H1 (cell line): ENCODE measurements at regions not wholly inside any gene's neighbourhood (a gene's known extent, or its start where the extent isn't known, plus 50 kb on each side); places are given as distances from the start of the nearest gene placed in this dataset.

Source experiments
- CTCF ChIA-PET: fragments of 300-600 bp; sonication (Branson Sonifier 250); formaldehyde crosslinking; loops from one replicate; lab custom pipeline; 2021; ENCODE audit not compliant: partially characterized antibody; lab: Charles Lee
- POLR2A ChIA-PET: fragments of 300-600 bp; sonication (Branson Sonifier 250); formaldehyde crosslinking; loops from one replicate; lab custom pipeline; 2021; ENCODE audit warnings: inconsistent platforms; ENCODE audit not compliant: partially characterized antibody; lab: Charles Lee
- DNase-seq, 2 experiments: peaks; one replicate each; pipeline versions ENCODE4 v3.0.0 to v3.0.0-alpha.2; 2010 to 2022; ENCODE audit warnings: low spot score in 2 of 2, low read depth in 1 of 2, mixed read lengths in 1 of 2
- FAIRE-seq: peaks from 2 replicates; lab custom pipeline; 2011; peaks lifted over from hg19 to GRCh38; lab: Jason Lieb, UNC
- H2AFZ ChIP-seq: 2 replicates; pipeline ENCODE4 v1.8.1; 2012; ENCODE audit warnings: low read length, inconsistent platforms
- H2AK5ac ChIP-seq: 2 replicates; pipeline ENCODE4 v1.6.1; 2013; ENCODE audit warnings: low read depth, low read length
- H2BK120ac ChIP-seq: replicated peaks from 2 replicates; pipeline ENCODE3; 2013; ENCODE audit warnings: low read depth, low read length, inconsistent platforms
- H2BK12ac ChIP-seq: 2 replicates; pipeline ENCODE4 v1.6.1; 2013; ENCODE audit warnings: low read depth, low read length
- H2BK15ac ChIP-seq: 2 replicates; pipeline ENCODE4 v1.6.1; 2013; ENCODE audit warnings: low read length
- H2BK20ac ChIP-seq: 2 replicates; pipeline ENCODE4 v1.6.1; 2013; ENCODE audit warnings: low read length
- H2BK5ac ChIP-seq: 2 replicates; pipeline ENCODE4 v1.6.1; 2013; ENCODE audit warnings: low read depth, low read length
- H3K14ac ChIP-seq: 2 replicates; pipeline ENCODE4 v1.6.1; 2013; ENCODE audit warnings: inconsistent platforms; ENCODE audit not compliant: insufficient read length
- H3K18ac ChIP-seq: 2 replicates; pipeline ENCODE4 v1.6.1; 2013; ENCODE audit warnings: low read length; ENCODE audit errors: extremely low read depth
- H3K23ac ChIP-seq: 2 replicates; pipeline ENCODE4 v1.6.1; 2013; ENCODE audit warnings: inconsistent platforms; ENCODE audit not compliant: insufficient read length
- H3K23me2 ChIP-seq: 2 replicates; pipeline ENCODE4 v1.6.1; 2013; ENCODE audit warnings: low read depth, low read length
- H3K27ac ChIP-seq: 2 replicates; pipeline ENCODE4 v1.6.1; 2011; ENCODE audit warnings: low read depth, low read length, inconsistent platforms
- H3K27me3 ChIP-seq, 4 experiments: replicated peaks in 1 of 4; 1 replicate in 1 of 4; 2 replicates in 3 of 4; pipeline versions ENCODE4 v1.6.1 to v1.8.1; 2011 to 2013; ENCODE audit warnings: low read length in 3 of 4, mild to moderate bottlenecking in 3 of 4, inconsistent platforms in 2 of 4, mixed read lengths in 2 of 4, moderate library complexity in 1 of 4; ENCODE audit not compliant: control insufficient read depth in 3 of 4, insufficient read depth in 3 of 4; ENCODE audit errors: extremely low read depth in 1 of 4
- H3K36me3 ChIP-seq, 4 experiments: 2 replicates each; pipeline versions ENCODE4 v1.6.1 to v1.8.1; 2011 to 2013; ENCODE audit warnings: mild to moderate bottlenecking in 4 of 4, low read length in 3 of 4, moderate library complexity in 2 of 4, control low read depth in 1 of 4, inconsistent platforms in 1 of 4; ENCODE audit not compliant: insufficient read depth in 4 of 4, control insufficient read depth in 2 of 4
- H3K4ac ChIP-seq: replicated peaks from 2 replicates; pipeline ENCODE3; 2013; ENCODE audit warnings: low read length, low read depth, mixed read lengths, inconsistent platforms; ENCODE audit not compliant: insufficient read length
- H3K4me1 ChIP-seq, 4 experiments: replicated peaks in 1 of 4; 1 replicate in 1 of 4; 2 replicates in 3 of 4; pipeline versions ENCODE4 v1.6.1 to v1.8.1; 2011 to 2013; ENCODE audit warnings: low read length in 3 of 4, inconsistent platforms in 2 of 4, mixed read lengths in 1 of 4; ENCODE audit not compliant: insufficient read depth in 4 of 4, control insufficient read depth in 3 of 4
- H3K4me2 ChIP-seq, 2 experiments: 2 replicates each; pipeline versions ENCODE4 v1.6.1 to v1.8.1; 2011 to 2013; ENCODE audit warnings: low read depth in 2 of 2, low read length in 2 of 2, control low read depth in 1 of 2, inconsistent platforms in 1 of 2, mild to moderate bottlenecking in 1 of 2; ENCODE audit not compliant: insufficient read depth in 1 of 2
- H3K4me3 ChIP-seq, 4 experiments: fragments of 200-600, 300-600 bp in 1 of 4; sonication (generic), shearing (Covaris generic), sonication (Bioruptor Twin) in 1 of 4; 2 replicates each; pipeline versions ENCODE4 v1.5.1 to v1.8.1; 2011 to 2016; ENCODE audit warnings: low read length in 4 of 4, low read depth in 3 of 4, control low read depth in 2 of 4, inconsistent platforms in 2 of 4, mild to moderate bottlenecking in 2 of 4, mixed read lengths in 1 of 4, moderate library complexity in 1 of 4; ENCODE audit not compliant: insufficient read depth in 2 of 4; ENCODE audit errors: extremely low read depth in 1 of 4
- H3K56ac ChIP-seq: replicated peaks from 2 replicates; pipeline ENCODE3; 2013; ENCODE audit warnings: low read depth, mild to moderate bottlenecking, mixed read lengths, low read length, inconsistent platforms; ENCODE audit not compliant: insufficient read length
- H3K79me1 ChIP-seq: 2 replicates; pipeline ENCODE4 v1.6.1; 2013; ENCODE audit warnings: low read depth, low read length, control low read depth
- H3K79me2 ChIP-seq, 2 experiments: 2 replicates each; pipeline versions ENCODE4 v1.6.1 to v1.8.1; 2012 to 2013; ENCODE audit warnings: low read length in 2 of 2, mild to moderate bottlenecking in 2 of 2, inconsistent platforms in 1 of 2; ENCODE audit not compliant: insufficient read depth in 2 of 2, control insufficient read depth in 1 of 2
- H3K9ac ChIP-seq, 4 experiments: replicated peaks in 1 of 4; 1 replicate in 1 of 4; 2 replicates in 3 of 4; pipeline versions ENCODE4 v1.6.1 to v1.8.1; 2011 to 2013; ENCODE audit warnings: low read depth in 3 of 4, low read length in 3 of 4, control low read depth in 2 of 4, mild to moderate bottlenecking in 2 of 4, moderate library complexity in 2 of 4, inconsistent platforms in 1 of 4; ENCODE audit errors: extremely low read depth in 1 of 4
- H3K9me3 ChIP-seq, 2 experiments: 2 replicates each; pipeline versions ENCODE4 v1.6.1 to v1.8.1; 2012 to 2013; ENCODE audit warnings: mild to moderate bottlenecking in 2 of 2, moderate library complexity in 2 of 2, control low read depth in 1 of 2, inconsistent platforms in 1 of 2, low read depth in 1 of 2, low read length in 1 of 2, mixed read lengths in 1 of 2; ENCODE audit not compliant: insufficient read depth in 2 of 2
- H4K20me1 ChIP-seq, 2 experiments: replicated peaks in 1 of 2; 2 replicates each; pipeline versions ENCODE3 to v1.8.1; 2011 to 2013; ENCODE audit warnings: inconsistent platforms in 2 of 2, low read length in 2 of 2, mild to moderate bottlenecking in 1 of 2; ENCODE audit not compliant: insufficient read depth in 2 of 2, control insufficient read depth in 1 of 2
- H4K5ac ChIP-seq: 2 replicates; pipeline ENCODE4 v1.6.1; 2013; ENCODE audit warnings: low read length, low read depth, mixed read lengths, inconsistent platforms; ENCODE audit not compliant: insufficient read length
- H4K8ac ChIP-seq: 2 replicates; pipeline ENCODE4 v1.8.0; 2013; ENCODE audit warnings: mild to moderate bottlenecking, moderate library complexity, low read length, inconsistent platforms; ENCODE audit not compliant: insufficient read depth; ENCODE audit errors: extremely low read depth
- H4K91ac ChIP-seq: replicated peaks from 2 replicates; pipeline ENCODE3; 2013; ENCODE audit warnings: low read length, mixed read lengths, inconsistent platforms; ENCODE audit not compliant: insufficient read length
- ASH2L ChIP-seq: fragments of 200-600, 300-600 bp; sonication (generic); IDR thresholded peaks from one replicate; pipeline ENCODE4 v1.7.1; 2017; ENCODE audit warnings: low read length
- BACH1 ChIP-seq: IDR thresholded peaks from 2 replicates; pipeline ENCODE4 v1.6.1; 2012; ENCODE audit warnings: low read length, improper control_type of control experiment
- KDM1A ChIP-seq: fragments of 200-600, 300-600 bp; sonication (generic); IDR thresholded peaks from 2 replicates; pipeline ENCODE4 v1.7.1; 2016; ENCODE audit warnings: mild to moderate bottlenecking, low read length, borderline replicate concordance
- SIRT6 ChIP-seq: IDR thresholded peaks from one replicate; pipeline ENCODE4 v1.7.1; 2012; ENCODE audit warnings: low read length, inconsistent platforms
- TCF12 ChIP-seq: IDR thresholded peaks from 2 replicates; pipeline ENCODE4 v1.6.1; 2011; ENCODE audit warnings: low read depth, mild to moderate bottlenecking, low read length
- TEAD4 ChIP-seq: IDR thresholded peaks from 2 replicates; pipeline ENCODE4 v1.6.1; 2012; ENCODE audit warnings: low read depth, low read length, inconsistent platforms, mixed read lengths
- WGBS, 2 experiments: shearing (Covaris generic) in 1 of 2; methylation state at CpG; one replicate each; pipeline versions ENCODE4 v1.1.6 to v1.1.7; 2013 to 2015; ENCODE audit warnings: low lambda C conversion rate in 2 of 2, mixed read lengths in 2 of 2, inconsistent platforms in 1 of 2, low coverage in 1 of 2, missing lambda C conversion rate in 1 of 2; ENCODE audit not compliant: insufficient replicate concordance in 2 of 2, insufficient coverage in 1 of 2, insufficient read length in 1 of 2; ENCODE audit errors: extremely low coverage in 1 of 2, missing lambda C conversion rate in 1 of 2; 5-methylcytosine and 5-hydroxymethylcytosine counted together
- TF ChIP-seq, protein P1 (sequence below): IDR thresholded peaks from 2 replicates; pipeline ENCODE4 v1.6.1; 2011; ENCODE audit warnings: low read length, improper control_type of control experiment

DNA sequence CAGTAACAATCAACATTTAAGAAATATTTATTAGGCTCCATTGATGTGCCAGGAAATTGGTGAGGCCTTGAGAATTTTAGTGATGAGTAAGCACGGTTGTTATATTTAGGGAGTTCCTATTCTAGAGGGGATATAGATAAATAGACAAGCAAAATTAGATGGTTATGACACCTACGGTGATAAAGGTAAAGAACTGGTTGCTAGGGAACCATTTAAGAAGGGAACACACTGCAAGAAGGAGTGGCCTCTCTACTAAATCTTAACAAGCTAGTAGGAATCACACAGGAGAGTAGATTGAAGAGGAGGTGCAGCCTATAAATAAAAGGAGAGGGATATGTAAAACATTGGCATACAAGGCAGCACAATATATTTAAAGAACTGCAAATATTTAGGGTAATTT is 155.2 kb downstream of the LRIG3 start:
- no peaks in the 10 kb centered on the region for H3K9me3 ChIP-seq
- no peak overlapping the region for H3K18ac ChIP-seq
- no peak overlapping the region for H4K5ac ChIP-seq
- DNase-seq (no peak), FAIRE-seq (no peak)
- no peaks in the 10 kb centered on the region for H3K27me3 ChIP-seq
- TF ChIP-seq KDM1A (no peak), BACH1 (no peak), SIRT6 (no peak), TCF12 (no peak), TEAD4 (no peak), ASH2L (no peak)
- TF ChIP-seq, protein P1, sequence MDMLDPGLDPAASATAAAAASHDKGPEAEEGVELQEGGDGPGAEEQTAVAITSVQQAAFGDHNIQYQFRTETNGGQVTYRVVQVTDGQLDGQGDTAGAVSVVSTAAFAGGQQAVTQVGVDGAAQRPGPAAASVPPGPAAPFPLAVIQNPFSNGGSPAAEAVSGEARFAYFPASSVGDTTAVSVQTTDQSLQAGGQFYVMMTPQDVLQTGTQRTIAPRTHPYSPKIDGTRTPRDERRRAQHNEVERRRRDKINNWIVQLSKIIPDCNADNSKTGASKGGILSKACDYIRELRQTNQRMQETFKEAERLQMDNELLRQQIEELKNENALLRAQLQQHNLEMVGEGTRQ, result no peak
- H2BK120ac ChIP-seq, result no peak overlapping the region
- no peak overlapping the region for H3K56ac ChIP-seq
- H2AK5ac ChIP-seq, result no peak overlapping the region
- H3K9ac ChIP-seq, result no peak overlapping the region
- H2BK15ac ChIP-seq, result no peak overlapping the region
- ChIA-PET POLR2A (no interaction called here), CTCF (no interaction called here)
- H3K27ac ChIP-seq, result no peak overlapping the region
- H3K4me3 ChIP-seq, result no peak overlapping the region
- no peaks in the 10 kb centered on the region for H3K23me2 ChIP-seq
- H3K4me2 ChIP-seq, result no peak overlapping the region
- H3K4me1 ChIP-seq, result no peaks in the 10 kb centered on the region
- no peaks in the 10 kb centered on the region for H3K79me2 ChIP-seq
- H3K4ac ChIP-seq, result no peak overlapping the region
- H2BK20ac ChIP-seq, result no peak overlapping the region
- H4K91ac ChIP-seq, result no peak overlapping the region
- H3K14ac ChIP-seq, result no peak overlapping the region
- H2BK12ac ChIP-seq, result no peak overlapping the region
- no peak overlapping the region for H2AFZ ChIP-seq
- H4K8ac ChIP-seq, result no peak overlapping the region
- no peak overlapping the region for H2BK5ac ChIP-seq
- no peak overlapping the region for H3K23ac ChIP-seq
- no peaks in the 10 kb centered on the region for H3K36me3 ChIP-seq
- H4K20me1 ChIP-seq, result no peaks in the 10 kb centered on the region
- 86% methylated on average over 2 of the region's 2 CpGs; no CpG with 5 or more reads in 1 of the 2 experiments for WGBS, 2 experiments
- H3K79me1 ChIP-seq, result no peaks in the 10 kb centered on the region
